ENCODE measurements at regions not wholly inside any gene's neighbourhood (a gene's known extent, or its start where the extent isn't known, plus 50 kb on each side); places are given as distances from the start of the nearest gene placed in this dataset.

DNA sequence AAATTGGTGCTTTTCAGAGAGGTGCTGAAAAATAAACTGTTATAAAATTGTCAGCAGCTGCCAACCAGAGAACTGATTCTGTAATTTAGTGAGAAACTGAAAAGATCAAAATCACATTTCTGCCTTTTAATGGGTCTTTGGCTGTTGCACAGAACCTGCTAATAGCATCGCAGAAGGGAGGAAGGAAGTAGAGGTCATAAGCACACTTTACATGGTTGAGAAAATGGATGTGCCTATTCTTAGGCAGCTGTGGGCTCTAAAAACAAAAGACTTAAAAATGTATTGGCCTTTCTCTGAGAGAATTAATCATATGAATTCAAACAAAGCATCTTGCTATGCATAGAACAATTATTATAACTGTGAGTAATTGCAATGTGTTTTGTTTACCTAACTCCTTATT, 1186.9 kb downstream of the DSC3 start (continued):
- TF ChIP-seq GABPA (IDR thresholded peaks at IDR 0.05; ENCODE audit: borderline replicate concordance, insufficient read depth, low read length) (no peak), SUZ12 (IDR thresholded peaks at IDR 0.05; ENCODE audit: low read length) (no peak), PHF8 (conservative IDR thresholded peaks at IDR 0.05; ENCODE audit: low read depth, low read length) (no peak), RXRA (IDR thresholded peaks at IDR 0.05; ENCODE audit: insufficient read depth, low read depth, low read length) (no peak), JUND (IDR thresholded peaks at IDR 0.05; ENCODE audit: low read length) (no peak), TAF7 (optimal IDR thresholded peaks at IDR 0.05; ENCODE audit: borderline replicate concordance, low read depth, low read length) (no peak)
